ENCODE measurements at regions not wholly inside any gene's neighbourhood (a gene's known extent, or its start where the extent isn't known, plus 50 kb on each side); places are given as distances from the start of the nearest gene placed in this dataset.

- TF ChIP-seq GATA3 (IDR thresholded peaks at IDR 0.05; ENCODE audit: low read depth, low read length), result no peak
- no peak for TF ChIP-seq GATA2 (IDR thresholded peaks at IDR 0.05; ENCODE audit: low read depth, low read length)
Measured at GRCh38 chr14:22297376-22297775, 291.6 kb downstream of the DAD1 start.
